Naive thymus-derived CD4-positive, alpha-beta T cell (primary cell): ENCODE measurements at regions not wholly inside any gene's neighbourhood (a gene's known extent, or its start where the extent isn't known, plus 50 kb on each side); places are given as distances from the start of the nearest gene placed in this dataset.

Experiments used
- ATAC-seq: fragments of 150-1000 bp; cut with Tn5 transposase; 2 replicates; pipeline ENCODE4 v1.10.0; 2021; ENCODE audit warnings: mild to moderate bottlenecking, moderate library complexity
- CTCF ChIA-PET: fragments of 350-600 bp; sonication (Branson Sonifier 250); formaldehyde crosslinking; loops from one replicate; lab custom pipeline; 2021; ENCODE audit warnings: antibody characterized with exemption; lab: Charles Lee
- POLR2A ChIA-PET: fragments of 350-600 bp; sonication (Branson Sonifier 250); formaldehyde crosslinking; loops from one replicate; lab custom pipeline; 2021; ENCODE audit warnings: antibody characterized with exemption, inconsistent platforms; lab: Charles Lee
- DNase-seq, 9 donors: peaks; one replicate each; pipeline versions ENCODE4 v3.0.0 to v3.0.0-alpha.2; 2020 to 2022; ENCODE audit warnings: mixed read lengths in 1 of 9
- H3K27ac ChIP-seq: one replicate; pipeline ENCODE4 v1.7.0; 2013; ENCODE audit warnings: mild to moderate bottlenecking, low read depth, low read length, moderate library complexity
- H3K27me3 ChIP-seq, 2 donors: one replicate each; pipeline ENCODE4 v1.7.0; 2013; ENCODE audit warnings: low read length in 2 of 2, mild to moderate bottlenecking in 2 of 2, moderate library complexity in 2 of 2; ENCODE audit not compliant: control insufficient read depth in 2 of 2, insufficient read depth in 2 of 2
- H3K36me3 ChIP-seq, 3 experiments: 1 replicate in 2 of 3; 2 replicates in 1 of 3; pipeline ENCODE4 v1.7.0; 2013; ENCODE audit warnings: low read length in 3 of 3, mild to moderate bottlenecking in 3 of 3, moderate library complexity in 1 of 3; ENCODE audit not compliant: insufficient read depth in 3 of 3, control insufficient read depth in 2 of 3
- H3K4me1 ChIP-seq, 2 donors: one replicate each; pipeline ENCODE4 v1.7.0; 2013; ENCODE audit warnings: low read length in 2 of 2, mild to moderate bottlenecking in 2 of 2, moderate library complexity in 1 of 2; ENCODE audit not compliant: control insufficient read depth in 2 of 2, insufficient read depth in 2 of 2
- H3K4me3 ChIP-seq: 2 replicates; pipeline ENCODE4 v1.7.0; 2013; ENCODE audit warnings: mild to moderate bottlenecking, low read length
- H3K9me3 ChIP-seq, 3 experiments: 1 replicate in 2 of 3; 2 replicates in 1 of 3; pipeline ENCODE4 v1.7.0; 2013; ENCODE audit warnings: low read length in 3 of 3; ENCODE audit not compliant: control insufficient read depth in 2 of 3
- H3K27ac Mint-ChIP-seq, 9 donors: one replicate each; pipeline ENCODE4 v1.8.0; 2020 to 2022; ENCODE audit warnings: mixed read lengths in 9 of 9, mild to moderate bottlenecking in 8 of 9, moderate library complexity in 5 of 9, inconsistent platforms in 2 of 9
- H3K27me3 Mint-ChIP-seq, 5 donors: one replicate each; pipeline ENCODE4 v1.8.0; 2021 to 2022; ENCODE audit warnings: mixed read lengths in 5 of 5, mild to moderate bottlenecking in 1 of 5
- H3K36me3 Mint-ChIP-seq, 5 donors: one replicate each; pipeline ENCODE4 v1.8.0; 2020 to 2022; ENCODE audit warnings: mixed read lengths in 5 of 5, mild to moderate bottlenecking in 3 of 5, inconsistent platforms in 1 of 5
- H3K4me1 Mint-ChIP-seq, 7 donors: one replicate each; pipeline ENCODE4 v1.8.0; 2020 to 2022; ENCODE audit warnings: mixed read lengths in 7 of 7, mild to moderate bottlenecking in 3 of 7, inconsistent platforms in 1 of 7
- H3K4me3 Mint-ChIP-seq, 10 donors: one replicate each; pipeline ENCODE4 v1.8.0; 2020 to 2022; ENCODE audit warnings: mild to moderate bottlenecking in 10 of 10, mixed read lengths in 10 of 10, moderate library complexity in 6 of 10, inconsistent platforms in 2 of 10
- H3K9me3 Mint-ChIP-seq, 11 donors: one replicate each; pipeline ENCODE4 v1.8.0; 2020 to 2022; ENCODE audit warnings: mixed read lengths in 11 of 11, mild to moderate bottlenecking in 4 of 11, inconsistent platforms in 1 of 11, moderate library complexity in 1 of 11
- intact Hi-C, 2 donors: fragments of 100-400 bp; cut with micrococcal nuclease; formaldehyde crosslinking; loops; one replicate each; pipeline ENCODE4 v1.15.1; 2023

DNA sequence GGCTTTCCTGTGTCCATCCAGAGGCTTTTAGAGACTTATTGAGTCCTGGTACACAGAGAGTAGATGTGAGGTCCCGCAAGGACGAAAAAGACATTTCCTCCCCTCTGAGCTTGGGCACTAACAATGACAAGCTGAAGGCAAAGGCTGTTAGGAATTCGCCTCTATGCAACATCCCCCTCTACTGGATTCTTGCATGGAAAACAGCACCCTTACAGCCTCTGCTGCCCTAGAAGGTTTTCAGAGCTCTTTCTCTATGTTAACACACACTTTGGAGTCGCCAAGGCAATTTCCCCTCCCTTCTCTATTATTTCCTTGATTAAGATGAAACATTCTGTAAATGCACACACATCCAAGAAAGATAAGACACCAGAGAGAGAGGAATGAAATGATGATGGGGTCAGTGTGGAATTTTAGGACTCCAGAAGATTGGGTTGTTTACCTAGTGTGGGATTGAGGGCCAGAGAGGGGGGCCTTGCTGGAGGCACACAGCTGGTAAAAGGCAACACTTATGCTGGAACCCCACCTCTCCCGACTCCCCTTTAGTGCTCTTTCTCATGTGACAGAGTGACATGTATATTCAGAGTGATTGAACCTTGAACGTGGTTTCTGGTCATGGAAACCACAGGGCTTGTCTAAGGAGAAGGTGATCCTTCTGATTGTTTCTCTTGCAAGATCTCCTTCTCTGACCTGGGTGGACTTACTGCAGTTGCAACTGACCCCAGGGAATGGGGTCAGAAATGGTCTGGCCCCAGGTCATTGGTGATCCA is 300.7 kb downstream of the CLIC5 start:
- Histone ChIP-seq H3K4me1 (no peaks in the 10 kb centered on the region), H3K27ac (no peak overlapping the region), H3K9me3 (no peaks in the 10 kb centered on the region), H3K36me3 (no peaks in the 10 kb centered on the region), H3K4me3 (no peak overlapping the region), H3K27me3 (no peaks in the 10 kb centered on the region)
- Mint-ChIP-seq H3K27me3 (no peaks in the 10 kb centered on the region), H3K4me3 (peak overlapping the region in 5 of 10 donors; percentile 16 to 64 (median 47)), H3K27ac (peak overlapping the region in 3 of 9 donors; percentile 32 to 75 (median 70)), H3K9me3 (no peaks in the 10 kb centered on the region), H3K4me1 (peaks cover 8 to 46% (median 12%) of the 10 kb centered on the region in 7 donors), H3K36me3 (no peaks in the 10 kb centered on the region)
- ATAC-seq (peak; percentile 84), DNase-seq (peak in 7 of 9 donors; percentile 51 to 74 (median 68))
- POLR2A ChIA-PET = interaction anchor here (0.6 to 1.3 kb wide), 7 partner anchors 8 to 1059 kb away, joined by 3 to 8 read pairs (median 5); partner anchors contain the start of gene SUPT3H
- intact Hi-C loops = loop anchor here (1.0 to 10.0 kb wide), 21 partner anchors 38 to 1240 kb away; partner anchors contain the start of gene SUPT3H (in 1 of the 2)
- CTCF ChIA-PET = interaction anchor here (0.6 to 3.1 kb wide), 40 partner anchors 10 to 1239 kb away, joined by 3 to 57 read pairs (median 4); partner anchors contain the start of gene SUPT3H

DNA sequence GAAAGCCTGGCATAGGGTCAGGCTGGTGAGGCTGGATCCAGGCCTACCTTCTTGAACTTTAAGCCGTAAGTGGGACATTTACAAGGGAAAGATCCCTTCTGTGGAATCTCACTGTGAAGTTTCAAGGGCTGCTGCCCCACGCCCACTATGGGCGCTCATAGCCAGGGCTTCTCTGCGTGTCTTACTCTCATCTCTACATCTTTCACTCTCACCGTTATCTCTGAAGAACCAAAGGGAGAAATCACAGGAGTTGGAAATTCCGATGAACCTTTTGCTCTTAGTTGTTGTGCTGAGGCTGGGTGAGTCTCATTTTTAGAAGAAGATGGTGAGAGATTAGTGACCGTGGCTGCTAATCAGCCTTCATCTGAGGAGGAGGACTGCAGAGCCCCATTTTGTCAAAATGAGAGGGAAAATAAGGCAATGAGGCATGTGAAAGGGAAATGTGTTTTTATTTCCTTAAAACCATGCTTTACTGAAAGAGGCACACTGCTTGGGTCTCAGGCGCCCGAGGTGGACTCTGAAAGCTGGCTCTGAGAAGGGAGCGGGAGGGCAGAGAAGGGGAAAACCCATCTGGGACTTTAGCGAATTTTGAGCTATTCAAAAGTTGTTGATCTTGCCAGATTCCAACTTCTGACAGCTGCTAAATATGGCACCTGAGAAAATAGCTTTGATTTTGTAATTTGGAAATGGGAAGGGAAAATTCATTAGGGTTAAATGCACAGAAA is 301.5 kb downstream of the CLIC5 start:
- Mint-ChIP-seq H3K27me3 (no peaks in the 10 kb centered on the region), H3K36me3 (no peaks in the 10 kb centered on the region), H3K4me3 (peak overlapping the region in 5 of 10 donors; percentile 16 to 64 (median 36)), H3K4me1 (peaks cover 8 to 47% (median 12%) of the 10 kb centered on the region in 7 donors), H3K9me3 (no peaks in the 10 kb centered on the region), H3K27ac (peak overlapping the region in 1 of 9 donors; percentile 61)
- H3K4me3 ChIP-seq = no peak overlapping the region
- no peaks in the 10 kb centered on the region for H3K36me3 ChIP-seq
- intact Hi-C loops = loop anchor here (1.0 to 10.0 kb wide), 21 partner anchors 37 to 1239 kb away; partner anchors contain the start of gene SUPT3H (in 1 of the 2)
- H3K4me1 ChIP-seq = no peaks in the 10 kb centered on the region
- no peaks in the 10 kb centered on the region for H3K27me3 ChIP-seq
- ATAC-seq = no peak
- H3K9me3 ChIP-seq = no peaks in the 10 kb centered on the region
- no peak for DNase-seq
- H3K27ac ChIP-seq = no peak overlapping the region
- CTCF ChIA-PET = interaction anchor here (0.6 to 3.1 kb wide), 39 partner anchors 9 to 1239 kb away, joined by 3 to 57 read pairs (median 4); partner anchors contain the start of gene SUPT3H
- POLR2A ChIA-PET = interaction anchor here (0.6 to 1.3 kb wide), 7 partner anchors 9 to 1059 kb away, joined by 3 to 8 read pairs (median 5); partner anchors contain the start of gene SUPT3H
